ENCODE measurements at regions not wholly inside any gene's neighbourhood (a gene's known extent, or its start where the extent isn't known, plus 50 kb on each side); places are given as distances from the start of the nearest gene placed in this dataset.
"Not testable (repeated sequence)": the region's sequence is repeated elsewhere in the genome, so short reads cannot be mapped to it uniquely, and the experiment has no call there.

GRCh38 chr22:49678137-49678841, 149.4 kb downstream of the BRD1 start:
- peak in 1 of 3 donors; percentile 22 for DNase-seq (ENCODE audit: low read depth in 2 of 3, low spot score in 2 of 3)

GRCh38 chr22:49677495-49677889, 150.2 kb downstream of the BRD1 start:
- DNase-seq (ENCODE audit: low read depth in 2 of 3, low spot score in 2 of 3): no peak

DNA sequence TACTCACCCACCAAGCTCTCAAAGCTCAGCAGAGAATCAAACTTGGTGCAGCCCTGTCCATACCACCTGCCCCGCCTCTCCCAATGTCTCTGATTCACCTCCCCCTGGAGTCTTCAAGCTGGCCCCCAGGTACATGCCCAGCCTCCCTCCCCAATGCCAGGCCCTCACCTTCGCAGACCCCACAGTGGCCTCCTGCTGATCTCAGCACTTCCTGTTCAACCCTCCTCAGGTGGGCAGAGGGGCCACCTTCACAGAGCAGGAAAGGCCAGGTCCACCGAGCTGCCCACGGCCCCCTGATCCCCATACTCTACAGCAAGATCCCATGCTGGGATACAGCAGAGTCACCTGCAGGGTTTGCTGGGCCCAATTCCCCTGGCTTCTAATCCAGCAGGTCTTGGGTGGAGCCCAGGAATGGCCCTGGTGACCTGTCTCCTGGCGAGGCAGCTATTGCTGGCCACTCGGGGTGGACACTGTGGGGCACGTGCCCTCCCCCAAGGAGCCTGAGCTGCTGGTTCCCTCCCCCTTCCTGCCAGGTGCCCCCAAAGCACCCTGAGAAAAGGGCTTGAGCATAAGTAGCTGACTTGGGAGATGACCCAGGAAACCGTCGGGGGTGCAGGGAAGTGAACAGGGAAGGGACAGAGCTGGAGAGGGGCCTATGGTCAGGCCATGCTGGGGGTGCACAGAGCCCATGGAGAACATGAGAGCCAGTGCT, 150.7 kb downstream of the BRD1 start:
- DNase-seq (ENCODE audit: low read depth in 2 of 3, low spot score in 2 of 3): no peak

DNA sequence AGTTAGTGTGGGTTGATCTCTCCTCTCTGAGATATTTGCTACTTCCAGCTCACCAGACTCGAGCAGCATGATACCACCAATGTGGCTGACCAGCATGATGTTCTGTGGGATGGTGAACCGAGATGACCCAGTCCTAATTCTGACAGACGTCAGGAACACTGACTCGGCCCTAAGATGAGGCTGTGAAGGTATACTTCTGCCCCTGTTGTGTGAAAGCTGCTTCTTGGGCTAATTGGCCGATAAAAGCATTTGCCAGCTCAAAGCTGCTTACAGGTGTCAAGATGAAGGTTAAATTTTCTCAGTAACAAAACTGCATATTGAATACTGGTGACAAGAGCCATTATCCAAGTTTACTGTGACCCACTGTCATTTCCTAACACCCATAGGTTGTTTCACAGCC, 151.4 kb downstream of the BRD1 start:
- no peak for DNase-seq (ENCODE audit: low read depth in 2 of 3, low spot score in 2 of 3)

GRCh38 chr22:49674479-49675050, 153.1 kb downstream of the BRD1 start:
- DNase-seq (ENCODE audit: low read depth in 2 of 3, low spot score in 2 of 3): no peak

DNA sequence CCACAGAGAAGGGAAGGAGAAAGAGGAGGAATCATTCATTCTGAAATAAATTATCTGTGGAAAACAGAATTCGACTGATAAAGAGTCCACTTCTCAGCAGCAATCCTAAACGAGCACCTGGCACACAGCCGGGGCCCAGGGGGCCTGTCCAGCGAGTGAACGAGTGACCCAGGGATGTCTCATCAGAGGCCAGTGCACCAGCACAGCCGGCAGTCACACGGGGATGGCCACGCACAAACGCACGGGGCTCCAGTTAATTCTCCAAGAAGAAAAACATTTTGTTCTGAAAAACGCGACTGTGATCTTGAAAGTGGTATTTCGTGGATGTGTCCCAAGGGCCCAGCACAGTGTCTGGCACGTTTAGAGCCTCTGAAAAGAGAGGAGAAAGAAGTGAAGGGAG, 154.6 kb downstream of the BRD1 start:
- DNase-seq (ENCODE audit: low read depth in 2 of 3, low spot score in 2 of 3): no peak

DNA sequence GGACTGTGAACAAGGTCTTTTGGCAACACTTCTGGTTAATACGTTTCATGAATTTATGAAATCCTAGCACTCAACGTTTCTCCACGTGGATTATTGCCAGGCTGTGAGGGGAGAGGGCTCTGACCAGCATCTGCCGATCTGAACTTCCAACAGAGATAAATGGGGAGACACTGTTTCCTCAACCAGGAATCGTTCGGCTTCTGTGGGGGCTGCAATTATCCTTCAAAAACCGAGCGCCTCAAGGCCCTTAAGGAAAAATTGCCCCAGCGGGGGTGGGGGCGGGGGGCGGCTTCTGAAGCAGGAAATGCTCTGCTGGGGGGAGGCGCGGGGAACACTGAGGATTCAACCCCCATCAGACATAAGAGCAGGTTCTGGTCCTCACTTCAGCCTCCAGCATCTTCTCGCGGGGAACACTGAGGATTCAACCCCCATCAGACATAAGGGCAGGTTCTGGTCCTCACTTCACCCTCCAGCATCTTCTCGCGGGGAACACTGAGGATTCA, 155.6 kb downstream of the BRD1 start:
- no peak for DNase-seq (ENCODE audit: low read depth in 2 of 3, low spot score in 2 of 3)

DNA sequence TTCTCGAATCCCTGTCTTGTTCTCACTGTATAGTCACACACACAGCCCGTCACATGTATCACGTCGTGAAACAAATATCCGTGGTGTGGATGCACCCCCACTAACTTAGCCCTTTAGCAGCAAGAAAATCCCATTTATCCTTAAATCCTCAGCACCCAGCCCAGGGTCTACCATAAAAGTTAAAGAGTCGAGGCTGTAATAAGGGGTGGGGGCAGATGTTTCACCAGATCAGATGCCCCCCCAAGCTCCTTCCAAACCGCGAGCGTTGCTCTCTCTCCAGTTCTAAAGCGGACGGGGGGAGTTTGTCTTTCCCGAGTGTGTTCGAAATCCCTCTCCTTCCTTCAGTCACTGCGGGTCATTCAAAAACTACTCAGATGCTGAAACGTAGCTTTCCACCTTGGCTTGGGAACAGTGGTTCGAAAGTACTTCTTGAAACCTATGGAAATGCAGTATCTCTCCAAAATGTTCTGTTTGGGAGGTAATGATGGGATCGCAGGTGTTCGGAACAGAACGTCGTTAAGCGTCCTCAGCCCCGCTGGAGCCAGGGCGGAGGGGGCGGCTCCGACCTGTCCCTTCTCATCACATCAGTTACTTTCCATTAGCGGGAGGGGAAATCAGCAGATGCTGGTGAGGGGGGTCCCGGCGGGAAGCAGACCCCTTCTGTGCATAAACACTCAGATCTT, 156.2 kb downstream of the BRD1 start:
- DNase-seq (ENCODE audit: low read depth in 2 of 3, low spot score in 2 of 3): no peak

DNA sequence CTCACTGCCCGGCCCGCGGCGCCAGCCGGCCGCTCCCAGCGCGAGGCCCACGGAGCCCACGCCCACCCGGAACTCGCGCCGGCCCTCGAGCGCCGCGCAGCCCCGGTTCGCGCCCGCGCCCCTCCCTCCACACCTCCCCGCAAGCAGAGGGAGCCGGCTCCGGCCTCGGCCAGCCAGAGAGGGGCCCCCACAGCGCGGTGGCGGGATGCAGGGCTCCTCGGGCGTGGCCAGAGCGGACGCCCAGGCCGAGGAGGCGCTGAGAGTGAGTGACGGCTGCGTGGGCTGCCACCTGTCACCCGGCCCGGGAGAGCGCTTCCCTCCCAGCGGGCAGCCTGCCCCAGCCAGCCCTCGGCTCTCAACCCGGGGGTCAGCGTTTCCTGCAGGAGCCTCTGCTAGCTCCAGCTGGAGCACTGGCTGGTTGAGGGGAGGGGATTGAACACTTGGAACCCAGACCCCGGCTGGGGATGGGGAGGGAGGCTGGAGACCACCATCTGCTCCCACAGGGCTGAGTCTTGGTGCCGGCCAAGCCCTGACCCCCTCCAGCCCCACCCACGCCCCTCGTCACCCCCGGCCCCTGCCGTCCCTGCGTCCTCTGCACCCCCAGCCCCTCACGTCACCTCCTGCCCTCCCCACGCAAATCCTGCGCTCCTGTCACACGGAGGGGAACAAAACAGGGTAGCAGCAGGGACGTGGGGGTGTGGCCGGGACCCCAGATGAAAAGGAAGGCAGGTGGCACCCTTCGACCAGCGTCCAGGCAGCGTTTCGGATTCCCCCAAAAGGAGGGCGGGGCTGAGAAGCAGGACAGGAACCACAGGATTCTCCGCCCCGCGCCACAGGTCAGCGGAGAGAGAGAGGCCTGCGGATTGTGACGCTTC, 157.0 kb downstream of the BRD1 start:
- DNase-seq (ENCODE audit: low read depth in 2 of 3, low spot score in 2 of 3): peak in 1 of 3 donors; percentile 23

GRCh38 chr22:49669969-49670455, 157.7 kb downstream of the BRD1 start:
- DNase-seq (ENCODE audit: low read depth in 2 of 3, low spot score in 2 of 3): peak in 1 of 3 donors; percentile 52

DNA sequence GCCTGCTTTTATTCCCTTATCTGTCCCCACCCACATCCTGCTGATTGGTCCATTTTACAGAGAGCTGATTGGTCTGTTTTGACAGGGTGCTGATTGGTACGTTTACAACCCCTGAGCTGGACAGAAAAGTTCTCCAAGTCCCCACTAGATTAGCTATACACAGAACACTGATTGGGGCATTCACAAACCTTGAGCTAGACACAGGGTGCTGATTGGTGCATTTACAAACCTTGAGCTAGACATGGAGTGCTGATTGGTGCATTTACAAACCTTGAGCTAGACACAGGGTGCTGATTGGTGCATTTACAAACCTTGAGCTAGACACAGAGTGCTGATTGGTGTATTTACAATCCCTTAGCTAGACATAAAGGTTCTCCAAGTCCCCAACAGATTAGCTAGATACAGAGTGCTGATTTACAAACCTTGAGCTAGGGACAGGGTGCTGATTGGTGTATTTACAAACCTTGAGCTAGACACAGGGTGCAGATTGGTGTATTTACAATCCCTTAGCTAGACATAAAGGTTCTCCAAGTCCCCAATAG, 158.2 kb downstream of the BRD1 start:
- DNase-seq (ENCODE audit: low read depth in 2 of 3, low spot score in 2 of 3): not testable (repeated sequence)

DNA sequence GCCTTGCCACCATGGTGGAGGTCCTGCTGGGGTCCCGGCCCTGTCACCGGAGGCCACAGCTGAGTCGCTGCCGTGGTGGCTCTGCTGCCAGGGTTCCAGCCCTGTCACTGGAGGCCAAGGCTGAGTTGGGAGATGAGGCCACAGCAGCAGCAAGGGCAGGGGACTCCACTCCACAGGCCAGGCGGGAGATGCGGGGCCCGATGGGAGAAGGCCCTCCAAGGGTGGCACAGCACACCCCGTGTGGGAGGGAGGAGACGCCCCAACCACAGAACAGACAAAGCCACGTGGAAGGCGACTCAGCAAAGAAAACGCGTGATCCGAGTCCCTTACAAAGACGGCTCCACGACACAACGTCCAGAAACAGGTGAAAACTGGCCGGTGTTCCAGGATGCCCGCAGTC, 159.3 kb downstream of the BRD1 start:
- no peak for DNase-seq (ENCODE audit: low read depth in 2 of 3, low spot score in 2 of 3)

DNA sequence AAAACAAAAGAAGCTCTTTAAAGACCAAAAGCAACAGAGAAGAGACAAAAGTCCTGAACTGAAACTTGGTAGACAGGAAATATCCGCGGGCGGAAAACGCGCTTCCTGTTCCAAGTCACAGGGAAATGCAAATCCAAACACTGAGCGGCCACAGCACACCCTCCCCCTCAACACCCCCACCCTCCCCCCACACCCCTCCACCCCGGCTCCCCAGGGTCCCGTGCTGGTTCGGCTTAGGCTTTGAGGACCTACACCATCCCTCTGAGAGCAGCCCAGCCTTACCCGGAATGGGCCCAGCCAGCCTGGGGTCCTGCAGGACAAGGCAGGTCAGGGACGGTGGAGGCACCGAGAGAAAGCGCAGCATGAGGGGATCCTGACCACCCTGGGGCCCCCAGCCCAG, 160.4 kb downstream of the BRD1 start:
- DNase-seq (ENCODE audit: low read depth in 2 of 3, low spot score in 2 of 3): peak in 2 of 3 donors; percentile 33 to 39

DNA sequence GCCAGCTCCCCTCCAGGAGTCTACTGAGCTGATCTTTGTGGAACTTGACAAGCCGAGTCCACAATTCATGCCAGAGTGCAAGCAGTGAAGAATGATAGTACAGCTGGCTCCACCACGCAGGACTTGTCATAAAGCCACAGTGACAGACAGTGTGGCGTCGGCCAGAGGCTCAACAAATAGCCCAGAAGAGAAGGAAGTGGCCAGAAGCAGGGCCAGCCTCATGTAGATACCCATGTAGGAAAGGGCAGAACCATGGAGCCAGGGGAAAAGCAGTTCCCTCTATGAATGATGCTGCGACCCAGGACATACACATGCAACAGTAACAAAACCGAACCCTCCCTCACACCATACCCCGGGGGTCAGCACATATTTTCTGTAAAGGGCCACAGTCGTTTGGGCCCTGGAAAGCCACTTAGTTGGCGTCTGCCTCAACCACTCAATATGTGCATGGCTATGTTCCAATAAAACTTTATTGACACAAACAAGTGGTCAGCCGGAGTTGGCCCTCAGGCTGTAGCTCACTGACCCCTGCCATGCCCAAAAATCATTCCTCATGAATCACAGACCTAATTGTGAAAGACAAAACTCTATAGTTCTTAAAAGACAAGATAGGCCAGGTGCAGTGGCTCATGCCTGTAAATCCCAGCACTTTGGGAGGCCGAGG, 161.4 kb downstream of the BRD1 start:
- no peak for DNase-seq (ENCODE audit: low read depth in 2 of 3, low spot score in 2 of 3)

- no peak for DNase-seq (ENCODE audit: low read depth in 2 of 3, low spot score in 2 of 3)
These were observed 162.8 kb downstream of the BRD1 start for GRCh38 chr22:49664891-49665290.

- no peak for DNase-seq (ENCODE audit: low read depth in 2 of 3, low spot score in 2 of 3)
These were observed 163.2 kb downstream of the BRD1 start for GRCh38 chr22:49664371-49664881.

GRCh38 chr22:49663823-49664222, 163.8 kb downstream of the BRD1 start:
- DNase-seq (ENCODE audit: low read depth in 2 of 3, low spot score in 2 of 3): no peak

GRCh38 chr22:49663311-49663711, 164.4 kb downstream of the BRD1 start:
- no peak for DNase-seq (ENCODE audit: low read depth in 2 of 3, low spot score in 2 of 3)

DNA sequence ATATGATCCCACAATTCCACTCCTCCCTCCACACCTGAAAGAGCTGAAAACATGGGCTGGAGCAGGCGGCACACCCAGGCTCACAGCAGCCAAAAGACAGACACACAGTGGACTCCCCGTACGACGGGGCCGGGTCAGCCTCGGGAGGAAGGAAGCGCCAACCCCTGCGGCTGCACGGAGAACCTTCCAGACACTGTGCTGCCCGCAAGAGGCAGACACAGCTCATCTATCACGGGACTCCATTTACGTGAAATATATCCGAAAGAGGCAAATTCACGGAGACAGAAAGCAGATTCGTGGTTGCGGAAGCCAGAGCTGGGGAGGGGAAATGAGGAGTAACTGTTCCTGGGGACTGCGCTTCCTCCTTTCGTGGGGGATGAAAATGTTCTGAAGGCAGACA, 165.0 kb downstream of the BRD1 start:
- DNase-seq (ENCODE audit: low read depth in 2 of 3, low spot score in 2 of 3): no peak

Measured in hematopoietic multipotent progenitor cell (in vitro differentiated cells).